Endometrium (tissue), 2 donors: ENCODE measurements at regions not wholly inside any gene's neighbourhood (a gene's known extent, or its start where the extent isn't known, plus 50 kb on each side); places are given as distances from the start of the nearest gene placed in this dataset.

ENCODE experiments used
- FAIRE-seq: peaks from 2 replicates; lab custom pipeline; 2012; peaks lifted over from hg19 to GRCh38; lab: Jason Lieb, UNC
- donor health status: control.
- donor health status: control.

- no peak for FAIRE-seq
Measured at GRCh38 chr7:46871516-46871915, 710.4 kb downstream of the TNS3 start.

- FAIRE-seq = no peak
Measured at GRCh38 chr7:46864716-46865115, 717.2 kb downstream of the TNS3 start.

GRCh38 chr7:46859963-46860475 is 721.9 kb downstream of the TNS3 start:
- FAIRE-seq = no peak

GRCh38 chr7:46855851-46856250 is 726.1 kb downstream of the TNS3 start:
- FAIRE-seq = no peak

GRCh38 chr7:46854958-46855473 is 726.9 kb downstream of the TNS3 start:
- FAIRE-seq = no peak

GRCh38 chr7:46853451-46853850 is 728.5 kb downstream of the TNS3 start:
- no peak for FAIRE-seq

GRCh38 chr7:46852795-46853194 is 729.1 kb downstream of the TNS3 start:
- FAIRE-seq = no peak

GRCh38 chr7:46850563-46851330 is 731.2 kb downstream of the TNS3 start:
- no peak for FAIRE-seq

GRCh38 chr7:46848944-46849343 is 733.0 kb downstream of the TNS3 start:
- peak; percentile 85 for FAIRE-seq

GRCh38 chr7:46848311-46848710 is 733.6 kb downstream of the TNS3 start:
- no peak for FAIRE-seq

- FAIRE-seq = no peak
Measured at GRCh38 chr7:46847126-46847525, 734.8 kb downstream of the TNS3 start.

- FAIRE-seq = no peak
Measured at GRCh38 chr7:46844486-46844885, 737.4 kb downstream of the TNS3 start.

GRCh38 chr7:46841248-46841647 is 740.7 kb downstream of the TNS3 start:
- no peak for FAIRE-seq

- no peak for FAIRE-seq
Measured at GRCh38 chr7:46839651-46840050, 742.3 kb downstream of the TNS3 start.

GRCh38 chr7:46838463-46838862 is 743.4 kb downstream of the TNS3 start:
- FAIRE-seq = no peak

GRCh38 chr7:46835556-46835955 is 746.4 kb downstream of the TNS3 start:
- FAIRE-seq = no peak

- no peak for FAIRE-seq
Measured at GRCh38 chr7:46834921-46835320, 747.0 kb downstream of the TNS3 start.

- no peak for FAIRE-seq
Measured at GRCh38 chr7:46833197-46833596, 748.7 kb downstream of the TNS3 start.

GRCh38 chr7:46832136-46832535 is 749.8 kb downstream of the TNS3 start:
- FAIRE-seq = no peak

- FAIRE-seq = no peak
Measured at GRCh38 chr7:46819819-46820218, 762.1 kb downstream of the TNS3 start.

GRCh38 chr7:46814516-46815250 is 767.2 kb downstream of the TNS3 start:
- no peak for FAIRE-seq

- no peak for FAIRE-seq
Measured at GRCh38 chr7:46812101-46812675, 769.7 kb downstream of the TNS3 start.

- FAIRE-seq = no peak
Measured at GRCh38 chr7:46811529-46811928, 770.4 kb downstream of the TNS3 start.
